Ishikawa (cell line): ENCODE measurements at regions not wholly inside any gene's neighbourhood (a gene's known extent, or its start where the extent isn't known, plus 50 kb on each side); places are given as distances from the start of the nearest gene placed in this dataset.

Experiments
- CEBPB ChIP-seq: IDR thresholded peaks from 2 replicates; pipeline ENCODE4 v1.6.1; 2012
- CREB1 ChIP-seq: IDR thresholded peaks from 2 replicates; pipeline ENCODE4 v1.6.1; 2012; ENCODE audit warnings: low read depth
- EGR1 ChIP-seq: IDR thresholded peaks from 2 replicates; pipeline ENCODE4 v1.6.1; 2012
- EP300 ChIP-seq: IDR thresholded peaks from 2 replicates; pipeline ENCODE4 v1.6.1; 2012; ENCODE audit warnings: borderline replicate concordance
- FOXM1 ChIP-seq: IDR thresholded peaks from 2 replicates; pipeline ENCODE4 v1.6.1; 2012; ENCODE audit warnings: low read depth, borderline replicate concordance
- NFIC ChIP-seq: IDR thresholded peaks from 2 replicates; pipeline ENCODE4 v1.6.1; 2012
- RAD21 ChIP-seq: IDR thresholded peaks from 2 replicates; pipeline ENCODE4 v1.6.1; 2012; ENCODE audit warnings: low read depth
- TAF1 ChIP-seq: IDR thresholded peaks from 2 replicates; pipeline ENCODE4 v1.6.1; 2012; ENCODE audit warnings: low read depth, mild to moderate bottlenecking
- TCF12 ChIP-seq: IDR thresholded peaks from 2 replicates; pipeline ENCODE4 v1.6.1; 2012; ENCODE audit warnings: low read depth
- TEAD4 ChIP-seq: IDR thresholded peaks from 2 replicates; pipeline ENCODE4 v1.6.1; 2012
- YY1 ChIP-seq: IDR thresholded peaks from 2 replicates; pipeline ENCODE4 v1.6.1; 2012; ENCODE audit warnings: low read depth
- ZBTB7A ChIP-seq: IDR thresholded peaks from 2 replicates; pipeline ENCODE4 v1.6.1; 2012; ENCODE audit warnings: low read depth
- TF ChIP-seq, protein P1 (sequence below): IDR thresholded peaks from 2 replicates; pipeline ENCODE4 v1.6.1; 2012
- TF ChIP-seq, protein P2 (sequence below): IDR thresholded peaks from 2 replicates; pipeline ENCODE4 v1.6.1; 2012
- TF ChIP-seq, protein P3 (sequence below): IDR thresholded peaks from 2 replicates; pipeline ENCODE4 v1.6.1; 2012; ENCODE audit warnings: low read depth, mild to moderate bottlenecking

- TF ChIP-seq, protein P1, sequence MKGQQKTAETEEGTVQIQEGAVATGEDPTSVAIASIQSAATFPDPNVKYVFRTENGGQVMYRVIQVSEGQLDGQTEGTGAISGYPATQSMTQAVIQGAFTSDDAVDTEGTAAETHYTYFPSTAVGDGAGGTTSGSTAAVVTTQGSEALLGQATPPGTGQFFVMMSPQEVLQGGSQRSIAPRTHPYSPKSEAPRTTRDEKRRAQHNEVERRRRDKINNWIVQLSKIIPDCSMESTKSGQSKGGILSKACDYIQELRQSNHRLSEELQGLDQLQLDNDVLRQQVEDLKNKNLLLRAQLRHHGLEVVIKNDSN = no peak
- TF ChIP-seq RAD21 (peak; percentile 62), CEBPB (peak; percentile 35; the same call in 1 of the 2 replicates)
- TF ChIP-seq, protein P2, sequence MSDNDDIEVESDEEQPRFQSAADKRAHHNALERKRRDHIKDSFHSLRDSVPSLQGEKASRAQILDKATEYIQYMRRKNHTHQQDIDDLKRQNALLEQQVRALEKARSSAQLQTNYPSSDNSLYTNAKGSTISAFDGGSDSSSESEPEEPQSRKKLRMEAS = peak; percentile 23; the same call in 1 of the 2 replicates
These were observed 127.9 kb upstream of the PRSS58 start for GRCh38 chr7:142385491-142386340.

DNA sequence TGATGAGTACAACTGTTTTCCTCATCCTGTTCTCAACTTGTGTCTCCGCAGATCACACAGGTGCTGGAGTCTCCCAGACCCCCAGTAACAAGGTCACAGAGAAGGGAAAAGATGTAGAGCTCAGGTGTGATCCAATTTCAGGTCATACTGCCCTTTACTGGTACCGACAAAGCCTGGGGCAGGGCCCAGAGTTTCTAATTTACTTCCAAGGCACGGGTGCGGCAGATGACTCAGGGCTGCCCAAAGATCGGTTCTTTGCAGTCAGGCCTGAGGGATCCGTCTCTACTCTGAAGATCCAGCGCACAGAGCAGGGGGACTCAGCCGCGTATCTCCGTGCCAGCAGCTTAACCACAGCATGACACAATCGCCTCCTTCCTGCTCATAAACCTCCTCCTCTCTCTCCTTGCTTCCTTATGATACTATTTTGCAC is 126.7 kb upstream of the PRSS58 start:
- TF ChIP-seq ZBTB7A (no peak), RAD21 (no peak), YY1 (no peak), NFIC (no peak), CEBPB (no peak), FOXM1 (no peak), TAF1 (no peak), EP300 (no peak), CREB1 (no peak), TEAD4 (no peak), EGR1 (no peak), TCF12 (no peak)
- TF ChIP-seq, protein P3, sequence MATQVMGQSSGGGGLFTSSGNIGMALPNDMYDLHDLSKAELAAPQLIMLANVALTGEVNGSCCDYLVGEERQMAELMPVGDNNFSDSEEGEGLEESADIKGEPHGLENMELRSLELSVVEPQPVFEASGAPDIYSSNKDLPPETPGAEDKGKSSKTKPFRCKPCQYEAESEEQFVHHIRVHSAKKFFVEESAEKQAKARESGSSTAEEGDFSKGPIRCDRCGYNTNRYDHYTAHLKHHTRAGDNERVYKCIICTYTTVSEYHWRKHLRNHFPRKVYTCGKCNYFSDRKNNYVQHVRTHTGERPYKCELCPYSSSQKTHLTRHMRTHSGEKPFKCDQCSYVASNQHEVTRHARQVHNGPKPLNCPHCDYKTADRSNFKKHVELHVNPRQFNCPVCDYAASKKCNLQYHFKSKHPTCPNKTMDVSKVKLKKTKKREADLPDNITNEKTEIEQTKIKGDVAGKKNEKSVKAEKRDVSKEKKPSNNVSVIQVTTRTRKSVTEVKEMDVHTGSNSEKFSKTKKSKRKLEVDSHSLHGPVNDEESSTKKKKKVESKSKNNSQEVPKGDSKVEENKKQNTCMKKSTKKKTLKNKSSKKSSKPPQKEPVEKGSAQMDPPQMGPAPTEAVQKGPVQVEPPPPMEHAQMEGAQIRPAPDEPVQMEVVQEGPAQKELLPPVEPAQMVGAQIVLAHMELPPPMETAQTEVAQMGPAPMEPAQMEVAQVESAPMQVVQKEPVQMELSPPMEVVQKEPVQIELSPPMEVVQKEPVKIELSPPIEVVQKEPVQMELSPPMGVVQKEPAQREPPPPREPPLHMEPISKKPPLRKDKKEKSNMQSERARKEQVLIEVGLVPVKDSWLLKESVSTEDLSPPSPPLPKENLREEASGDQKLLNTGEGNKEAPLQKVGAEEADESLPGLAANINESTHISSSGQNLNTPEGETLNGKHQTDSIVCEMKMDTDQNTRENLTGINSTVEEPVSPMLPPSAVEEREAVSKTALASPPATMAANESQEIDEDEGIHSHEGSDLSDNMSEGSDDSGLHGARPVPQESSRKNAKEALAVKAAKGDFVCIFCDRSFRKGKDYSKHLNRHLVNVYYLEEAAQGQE = no peak
- TF ChIP-seq, protein P1 = no peak
- TF ChIP-seq, protein P2 = no peak

GRCh38 chr7:142383841-142384492 is 126.1 kb upstream of the PRSS58 start:
- no peak for TF ChIP-seq RAD21
- TF ChIP-seq TCF12 = no peak
- no peak for TF ChIP-seq TAF1

GRCh38 chr7:142381727-142382390 is 124.0 kb upstream of the PRSS58 start:
- TF ChIP-seq EP300 = 0 out of 2 replicates have a peak, but pooled peaks have one; percentile 18
- TF ChIP-seq TAF1 = no peak
- no peak for TF ChIP-seq YY1
- no peak for TF ChIP-seq CREB1

- TF ChIP-seq FOXM1 (no peak), TCF12 (no peak), RAD21 (no peak), TAF1 (no peak), CREB1 (no peak), YY1 (no peak), EP300 (no peak), CEBPB (no peak), TEAD4 (no peak)
- TF ChIP-seq, protein P3 = no peak
- TF ChIP-seq, protein P1 = no peak
These were observed 122.2 kb upstream of the PRSS58 start for GRCh38 chr7:142380069-142380468.
